ENCODE measurements at regions not wholly inside any gene's neighbourhood (a gene's known extent, or its start where the extent isn't known, plus 50 kb on each side); places are given as distances from the start of the nearest gene placed in this dataset.

DNA sequence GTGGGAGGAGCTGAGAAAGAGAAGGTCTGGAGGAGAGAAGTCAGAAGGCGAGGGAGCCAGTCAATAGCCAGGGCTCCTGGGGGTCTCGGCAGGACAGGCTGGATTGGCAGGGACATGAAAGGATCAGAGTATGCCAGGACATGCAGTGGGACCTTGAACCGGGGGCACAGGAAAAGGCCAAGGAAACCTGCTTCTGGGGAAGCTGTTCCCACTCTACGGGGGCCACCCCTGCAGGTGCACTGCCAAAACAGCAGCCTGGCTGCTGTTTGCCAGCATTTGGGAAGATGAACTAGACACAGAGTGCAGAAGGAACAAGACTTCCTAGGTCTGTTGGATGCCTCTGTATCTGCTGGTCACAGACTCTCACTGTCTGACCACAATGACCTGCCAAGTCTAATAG lies 194.9 kb upstream of the PRSS58 start:
- TF ChIP-seq MAX (CRISPR knock-in tag; IDR thresholded peaks at IDR 0.05) = no peak
- TF ChIP-seq, protein P1, sequence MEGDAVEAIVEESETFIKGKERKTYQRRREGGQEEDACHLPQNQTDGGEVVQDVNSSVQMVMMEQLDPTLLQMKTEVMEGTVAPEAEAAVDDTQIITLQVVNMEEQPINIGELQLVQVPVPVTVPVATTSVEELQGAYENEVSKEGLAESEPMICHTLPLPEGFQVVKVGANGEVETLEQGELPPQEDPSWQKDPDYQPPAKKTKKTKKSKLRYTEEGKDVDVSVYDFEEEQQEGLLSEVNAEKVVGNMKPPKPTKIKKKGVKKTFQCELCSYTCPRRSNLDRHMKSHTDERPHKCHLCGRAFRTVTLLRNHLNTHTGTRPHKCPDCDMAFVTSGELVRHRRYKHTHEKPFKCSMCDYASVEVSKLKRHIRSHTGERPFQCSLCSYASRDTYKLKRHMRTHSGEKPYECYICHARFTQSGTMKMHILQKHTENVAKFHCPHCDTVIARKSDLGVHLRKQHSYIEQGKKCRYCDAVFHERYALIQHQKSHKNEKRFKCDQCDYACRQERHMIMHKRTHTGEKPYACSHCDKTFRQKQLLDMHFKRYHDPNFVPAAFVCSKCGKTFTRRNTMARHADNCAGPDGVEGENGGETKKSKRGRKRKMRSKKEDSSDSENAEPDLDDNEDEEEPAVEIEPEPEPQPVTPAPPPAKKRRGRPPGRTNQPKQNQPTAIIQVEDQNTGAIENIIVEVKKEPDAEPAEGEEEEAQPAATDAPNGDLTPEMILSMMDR (IDR thresholded peaks at IDR 0.05) = no peak
- TF ChIP-seq SMAD4 (CRISPR knock-in tag; IDR thresholded peaks at IDR 0.05) = no peak
- TF ChIP-seq NFE2L1 (CRISPR knock-in tag; IDR thresholded peaks at IDR 0.05) = no peak
